ENCODE measurements at regions not wholly inside any gene's neighbourhood (a gene's known extent, or its start where the extent isn't known, plus 50 kb on each side); places are given as distances from the start of the nearest gene placed in this dataset.

- TF ChIP-seq EZH2 (IDR thresholded peaks at IDR 0.05) (no peak), FOXP2 (optimal IDR thresholded peaks at IDR 0.05; ENCODE audit: control extremely low read depth, extremely low read length, insufficient read depth) (no peak)
Measured at GRCh38 chr9:80040457-80040856, 468.7 kb downstream of the TLE4 start.
